22Rv1 (cell line): ENCODE measurements at regions not wholly inside any gene's neighbourhood (a gene's known extent, or its start where the extent isn't known, plus 50 kb on each side); places are given as distances from the start of the nearest gene placed in this dataset.

Experiments
- ZFX ChIP-seq: fragments of 450-650 bp; IDR thresholded peaks from 2 replicates; pipeline ENCODE4 v1.6.1; 2017; ENCODE audit warnings: antibody characterized with exemption, borderline replicate concordance
- TF ChIP-seq, protein P1 (sequence below): fragments of 450-650 bp; IDR thresholded peaks from 2 replicates; pipeline ENCODE4 v1.5.1; 2017; ENCODE audit warnings: mild to moderate bottlenecking

DNA sequence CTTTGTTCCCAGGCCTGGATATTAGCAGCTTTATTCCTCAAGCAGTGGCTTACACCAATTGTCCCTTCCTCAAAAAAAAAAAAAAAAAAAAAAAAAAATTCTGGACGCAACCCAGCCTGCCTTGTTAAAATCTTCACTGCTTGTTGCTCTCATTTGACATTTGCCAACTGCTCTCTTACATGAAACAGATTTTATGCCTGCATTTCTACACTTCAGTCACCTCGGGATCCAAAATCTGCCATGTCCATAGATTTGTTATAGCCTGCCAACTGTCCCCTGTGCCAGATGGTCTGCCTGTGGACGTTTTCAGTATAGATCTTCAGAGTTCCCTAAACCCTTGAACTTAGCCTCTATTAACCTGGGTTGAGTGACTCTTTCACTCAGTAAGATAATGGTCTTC, 651.5 kb downstream of the FSCB start:
- TF ChIP-seq, protein P1, sequence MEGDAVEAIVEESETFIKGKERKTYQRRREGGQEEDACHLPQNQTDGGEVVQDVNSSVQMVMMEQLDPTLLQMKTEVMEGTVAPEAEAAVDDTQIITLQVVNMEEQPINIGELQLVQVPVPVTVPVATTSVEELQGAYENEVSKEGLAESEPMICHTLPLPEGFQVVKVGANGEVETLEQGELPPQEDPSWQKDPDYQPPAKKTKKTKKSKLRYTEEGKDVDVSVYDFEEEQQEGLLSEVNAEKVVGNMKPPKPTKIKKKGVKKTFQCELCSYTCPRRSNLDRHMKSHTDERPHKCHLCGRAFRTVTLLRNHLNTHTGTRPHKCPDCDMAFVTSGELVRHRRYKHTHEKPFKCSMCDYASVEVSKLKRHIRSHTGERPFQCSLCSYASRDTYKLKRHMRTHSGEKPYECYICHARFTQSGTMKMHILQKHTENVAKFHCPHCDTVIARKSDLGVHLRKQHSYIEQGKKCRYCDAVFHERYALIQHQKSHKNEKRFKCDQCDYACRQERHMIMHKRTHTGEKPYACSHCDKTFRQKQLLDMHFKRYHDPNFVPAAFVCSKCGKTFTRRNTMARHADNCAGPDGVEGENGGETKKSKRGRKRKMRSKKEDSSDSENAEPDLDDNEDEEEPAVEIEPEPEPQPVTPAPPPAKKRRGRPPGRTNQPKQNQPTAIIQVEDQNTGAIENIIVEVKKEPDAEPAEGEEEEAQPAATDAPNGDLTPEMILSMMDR: no peak
- no peak for TF ChIP-seq ZFX
